ENCODE measurements at regions not wholly inside any gene's neighbourhood (a gene's known extent, or its start where the extent isn't known, plus 50 kb on each side); places are given as distances from the start of the nearest gene placed in this dataset.

GRCh38 chr1:243962541-243962940, 88.5 kb upstream of the ZBTB18 start:
- no peak overlapping the region for H2BK20ac ChIP-seq (ENCODE audit: low read length)
- no peak overlapping the region for H2BK12ac ChIP-seq (ENCODE audit: low read depth, low read length)
- peaks cover 0 to 4% (median 3%) of the 10 kb centered on the region in 4 experiments; a peak in 3 of 7 replicates for H3K4me1 ChIP-seq (replicated peaks in 1 of 4; ENCODE audit: control insufficient read depth in 3 of 4, insufficient read depth in 4 of 4, low read length in 3 of 4)
- no peak overlapping the region for H4K8ac ChIP-seq (ENCODE audit: extremely low read depth, insufficient read depth, low read length)
- H3K79me2 ChIP-seq (ENCODE audit: control insufficient read depth in 1 of 2, insufficient read depth in 2 of 2, low read length in 2 of 2), result no peaks in the 10 kb centered on the region
- H3K56ac ChIP-seq (replicated peaks; ENCODE audit: insufficient read length, low read depth, low read length), result no peak overlapping the region
- 87 to 100% methylated on average over 1 to 3 of the region's 3 CpGs for WGBS, 2 experiments (ENCODE audit: extremely low coverage in 1 of 2, insufficient coverage in 1 of 2, insufficient read length in 1 of 2, insufficient replicate concordance in 2 of 2, low coverage in 1 of 2, low lambda C conversion rate in 2 of 2, missing lambda C conversion rate in 1 of 2)
- no peaks in the 10 kb centered on the region for H3K9me3 ChIP-seq (ENCODE audit: insufficient read depth in 2 of 2, low read depth in 1 of 2, low read length in 1 of 2)
- no peak overlapping the region for H2BK120ac ChIP-seq (replicated peaks; ENCODE audit: low read depth, low read length)
- no peaks in the 10 kb centered on the region for H3K36me3 ChIP-seq (ENCODE audit: control insufficient read depth in 2 of 4, insufficient read depth in 4 of 4, low read length in 3 of 4)
- POLR2A ChIA-PET (ENCODE audit: partially characterized antibody), result interaction anchor here (0.6 kb wide), 1 partner anchor 114 kb away, joined by 3 read pairs; no protein-coding TSS in a partner anchor
- no peak overlapping the region for H2BK5ac ChIP-seq (ENCODE audit: low read depth, low read length)
- H3K18ac ChIP-seq (ENCODE audit: extremely low read depth, low read length), result no peak overlapping the region
- no peak overlapping the region for H3K27ac ChIP-seq (ENCODE audit: low read depth, low read length)
- H4K91ac ChIP-seq (replicated peaks; ENCODE audit: insufficient read length, low read length), result no peak overlapping the region
- FAIRE-seq (no peak), DNase-seq (ENCODE audit: low read depth in 1 of 2, low spot score in 2 of 2) (no peak)
- no peaks in the 10 kb centered on the region for H4K20me1 ChIP-seq (replicated peaks in 1 of 2; ENCODE audit: control insufficient read depth in 1 of 2, insufficient read depth in 2 of 2, low read length in 2 of 2)
- H3K27me3 ChIP-seq (replicated peaks in 1 of 4; ENCODE audit: control insufficient read depth in 3 of 4, extremely low read depth in 1 of 4, insufficient read depth in 3 of 4, low read length in 3 of 4), result no peaks in the 10 kb centered on the region
- no peak overlapping the region for H3K4ac ChIP-seq (replicated peaks; ENCODE audit: insufficient read length, low read depth, low read length)
- CTCF ChIA-PET (ENCODE audit: partially characterized antibody), result interaction anchor here (0.8 kb wide), 1 partner anchor 59 kb away, joined by 3 read pairs; no protein-coding TSS in a partner anchor
- H2AK5ac ChIP-seq (ENCODE audit: low read depth, low read length), result no peak overlapping the region
- H3K4me2 ChIP-seq (ENCODE audit: insufficient read depth in 1 of 2, low read depth in 2 of 2, low read length in 2 of 2), result no peak overlapping the region
- TF ChIP-seq BRCA1 (IDR thresholded peaks at IDR 0.05; ENCODE audit: low read depth, low read length), result no peak
- TF ChIP-seq SAP30 (IDR thresholded peaks at IDR 0.05; ENCODE audit: insufficient read depth, insufficient replicate concordance, low read length), result no peak
- no peak for TF ChIP-seq GABPA (IDR thresholded peaks at IDR 0.05; ENCODE audit: borderline replicate concordance, insufficient read depth, low read length)
- TF ChIP-seq POLR2AphosphoS5 (IDR thresholded peaks at IDR 0.05; ENCODE audit: low read depth, low read length), result no peak
- no peak for TF ChIP-seq EP300 (IDR thresholded peaks at IDR 0.05; ENCODE audit: borderline replicate concordance in 1 of 2, low read depth in 2 of 2, low read length in 2 of 2)
- TF ChIP-seq NRF1 (IDR thresholded peaks at IDR 0.05; ENCODE audit: low read depth, low read length), result no peak
- no peak for TF ChIP-seq ASH2L (IDR thresholded peaks at IDR 0.05; ENCODE audit: low read length)
- TF ChIP-seq JUN (IDR thresholded peaks at IDR 0.05; ENCODE audit: low read depth, low read length), result no peak
- TF ChIP-seq SP1 (IDR thresholded peaks at IDR 0.05; ENCODE audit: low read depth, low read length), result no peak
- TF ChIP-seq CEBPB (IDR thresholded peaks at IDR 0.05; ENCODE audit: low read depth, low read length), result no peak
- no peak for TF ChIP-seq GTF2F1 (IDR thresholded peaks at IDR 0.05; ENCODE audit: borderline replicate concordance, low read depth, low read length)
- no peak overlapping the region for H2BK15ac ChIP-seq (ENCODE audit: low read length)
- no peak overlapping the region for H3K23ac ChIP-seq (ENCODE audit: insufficient read length)
- no peaks in the 10 kb centered on the region for H3K79me1 ChIP-seq (ENCODE audit: low read depth, low read length)
- no peak overlapping the region for H3K9ac ChIP-seq (replicated peaks in 1 of 4; ENCODE audit: extremely low read depth in 1 of 4, low read depth in 3 of 4, low read length in 3 of 4)
- no peak overlapping the region for H3K14ac ChIP-seq (ENCODE audit: insufficient read length)
- H2AFZ ChIP-seq (ENCODE audit: low read length), result no peak overlapping the region
- H3K4me3 ChIP-seq (ENCODE audit: extremely low read depth in 1 of 4, insufficient read depth in 2 of 4, low read depth in 3 of 4, low read length in 4 of 4), result no peak overlapping the region
- no peak overlapping the region for H4K5ac ChIP-seq (ENCODE audit: insufficient read length, low read depth, low read length)
- H3K23me2 ChIP-seq (ENCODE audit: low read depth, low read length), result no peaks in the 10 kb centered on the region

Data from H1 (cell line).